ENCODE measurements at regions not wholly inside any gene's neighbourhood (a gene's known extent, or its start where the extent isn't known, plus 50 kb on each side); places are given as distances from the start of the nearest gene placed in this dataset.
A peak's percentile ranks its signal among the peaks of the same experiment; 100 is the strongest.
"Not testable (repeated sequence)": the region's sequence is repeated elsewhere in the genome, so short reads cannot be mapped to it uniquely, and the experiment has no call there.

- DNase-seq (ENCODE audit: low spot score in 2 of 2) (no peak), ATAC-seq (no peak)
- no peak overlapping the region for H3K27ac Mint-ChIP-seq
- H3K9me3 Mint-ChIP-seq, result no peaks in the 10 kb centered on the region
- H3K36me3 Mint-ChIP-seq, result no peaks in the 10 kb centered on the region
Observed at GRCh38 chr20:23299673-23300050, 50.9 kb upstream of the NXT1 start.

GRCh38 chr20:23298926-23299672, 51.5 kb upstream of the NXT1 start:
- H3K9me3 Mint-ChIP-seq, result no peaks in the 10 kb centered on the region
- no peaks in the 10 kb centered on the region for H3K36me3 Mint-ChIP-seq
- H3K27ac Mint-ChIP-seq, result no peak overlapping the region
- no peak for DNase-seq (ENCODE audit: low spot score in 2 of 2)
- ATAC-seq, result no peak

- no peaks in the 10 kb centered on the region for H3K36me3 Mint-ChIP-seq
- DNase-seq (ENCODE audit: low spot score in 2 of 2) (no peak), ATAC-seq (no peak)
- H3K9me3 Mint-ChIP-seq, result no peaks in the 10 kb centered on the region
- H3K27ac Mint-ChIP-seq, result no peak overlapping the region
Observed at GRCh38 chr20:23298155-23298554, 52.4 kb upstream of the NXT1 start.

- Mint-ChIP-seq H3K27ac (no peak overlapping the region), H3K36me3 (no peaks in the 10 kb centered on the region), H3K9me3 (no peaks in the 10 kb centered on the region)
- ATAC-seq, result no peak
- DNase-seq (ENCODE audit: low spot score in 2 of 2), result no peak
Observed at GRCh38 chr20:23296841-23297701, 53.5 kb upstream of the NXT1 start.

- Mint-ChIP-seq H3K27ac (no peak overlapping the region), H3K36me3 (no peaks in the 10 kb centered on the region), H3K9me3 (no peaks in the 10 kb centered on the region)
- ATAC-seq (no peak), DNase-seq (ENCODE audit: low spot score in 2 of 2) (no peak)
Observed at GRCh38 chr20:23295934-23296333, 54.7 kb upstream of the NXT1 start.

- ATAC-seq (no peak), DNase-seq (ENCODE audit: low spot score in 2 of 2) (no peak)
- H3K36me3 Mint-ChIP-seq, result no peaks in the 10 kb centered on the region
- H3K27ac Mint-ChIP-seq, result no peak overlapping the region
- no peaks in the 10 kb centered on the region for H3K9me3 Mint-ChIP-seq
Observed at GRCh38 chr20:23294671-23295070, 55.9 kb upstream of the NXT1 start.

- Mint-ChIP-seq H3K27ac (no peak overlapping the region), H3K9me3 (no peaks in the 10 kb centered on the region), H3K36me3 (no peaks in the 10 kb centered on the region)
- DNase-seq (ENCODE audit: low spot score in 2 of 2) (no peak), ATAC-seq (no peak)
Observed at GRCh38 chr20:23294166-23294565, 56.4 kb upstream of the NXT1 start.

- no peaks in the 10 kb centered on the region for H3K36me3 Mint-ChIP-seq
- ATAC-seq (no peak), DNase-seq (ENCODE audit: low spot score in 2 of 2) (no peak)
- H3K9me3 Mint-ChIP-seq, result no peaks in the 10 kb centered on the region
- H3K27ac Mint-ChIP-seq, result no peak overlapping the region
Observed at GRCh38 chr20:23293689-23294088, 56.9 kb upstream of the NXT1 start.

GRCh38 chr20:23292311-23292710, 58.3 kb upstream of the NXT1 start:
- H3K9me3 Mint-ChIP-seq; H3K36me3 Mint-ChIP-seq; H3K27ac Mint-ChIP-seq; DNase-seq (ENCODE audit: low spot score in 2 of 2); ATAC-seq: not testable (repeated sequence)

- no peak for ATAC-seq
- H3K9me3 Mint-ChIP-seq, result no peaks in the 10 kb centered on the region
- H3K27ac Mint-ChIP-seq, result no peak overlapping the region
Observed at GRCh38 chr20:23291575-23292240, 58.9 kb upstream of the NXT1 start.

GRCh38 chr20:23290761-23291574, 59.6 kb upstream of the NXT1 start:
- no peaks in the 10 kb centered on the region for H3K36me3 Mint-ChIP-seq
- H3K27ac Mint-ChIP-seq, result no peak overlapping the region
- no peak for ATAC-seq
- no peak for DNase-seq (ENCODE audit: low spot score in 2 of 2)
- H3K9me3 Mint-ChIP-seq, result no peaks in the 10 kb centered on the region

More at GRCh38 chr20:23291575-23292240, 58.9 kb upstream of the NXT1 start:
- no peak for DNase-seq (ENCODE audit: low spot score in 2 of 2)
- H3K36me3 Mint-ChIP-seq, result no peaks in the 10 kb centered on the region

GRCh38 chr20:23289724-23290395, 60.7 kb upstream of the NXT1 start:
- ATAC-seq, result no peak
- H3K27ac Mint-ChIP-seq, result no peak overlapping the region

GRCh38 chr20:23289249-23289648, 61.3 kb upstream of the NXT1 start:
- H3K27ac Mint-ChIP-seq, result no peak overlapping the region

More at GRCh38 chr20:23289724-23290395, 60.7 kb upstream of the NXT1 start:
- H3K36me3 Mint-ChIP-seq, result no peaks in the 10 kb centered on the region
- no peaks in the 10 kb centered on the region for H3K9me3 Mint-ChIP-seq
- no peak for DNase-seq (ENCODE audit: low spot score in 2 of 2)

GRCh38 chr20:23287354-23288190, 63.0 kb upstream of the NXT1 start:
- ATAC-seq, result no peak
- no peak for DNase-seq (ENCODE audit: low spot score in 2 of 2)
- no peaks in the 10 kb centered on the region for H3K9me3 Mint-ChIP-seq
- H3K36me3 Mint-ChIP-seq, result no peaks in the 10 kb centered on the region
- H3K27ac Mint-ChIP-seq, result peak overlapping the region in 1 of 2 donors; percentile 45

More at GRCh38 chr20:23289249-23289648, 61.3 kb upstream of the NXT1 start:
- DNase-seq (ENCODE audit: low spot score in 2 of 2) (no peak), ATAC-seq (no peak)
- Mint-ChIP-seq H3K9me3 (no peaks in the 10 kb centered on the region), H3K36me3 (no peaks in the 10 kb centered on the region)

GRCh38 chr20:23286346-23286745, 64.2 kb upstream of the NXT1 start:
- no peak for DNase-seq (ENCODE audit: low spot score in 2 of 2)
- ATAC-seq, result no peak
- Mint-ChIP-seq H3K9me3 (no peaks in the 10 kb centered on the region), H3K27ac (no peak overlapping the region), H3K36me3 (no peaks in the 10 kb centered on the region)

Data from activated naive CD4-positive, alpha-beta T cell treated with anti-CD3 and anti-CD28 coated beads, Interleukin-2, amount 50 U/mL, for 72 hours (primary cell).